Fibroblast of the aortic adventitia (primary cell): ENCODE measurements at regions not wholly inside any gene's neighbourhood (a gene's known extent, or its start where the extent isn't known, plus 50 kb on each side); places are given as distances from the start of the nearest gene placed in this dataset.
A peak's percentile ranks its signal among the peaks of the same experiment; 100 is the strongest.

ENCODE experiments used
- DNase-seq: peaks from one replicate; pipeline ENCODE4 v3.0.0-alpha.2; 2010; ENCODE audit warnings: low read depth
- H3K4me3 ChIP-seq: 2 replicates; pipeline ENCODE4 v1.5.1; 2011; ENCODE audit warnings: low read depth, mild to moderate bottlenecking, control low read depth, low read length, moderate library complexity
- TF ChIP-seq, protein P1 (sequence below): IDR thresholded peaks from 2 replicates; pipeline ENCODE4 v1.5.1; 2011; ENCODE audit warnings: mild to moderate bottlenecking, low read length, control low read depth, inconsistent platforms; ENCODE audit not compliant: insufficient read depth

DNA sequence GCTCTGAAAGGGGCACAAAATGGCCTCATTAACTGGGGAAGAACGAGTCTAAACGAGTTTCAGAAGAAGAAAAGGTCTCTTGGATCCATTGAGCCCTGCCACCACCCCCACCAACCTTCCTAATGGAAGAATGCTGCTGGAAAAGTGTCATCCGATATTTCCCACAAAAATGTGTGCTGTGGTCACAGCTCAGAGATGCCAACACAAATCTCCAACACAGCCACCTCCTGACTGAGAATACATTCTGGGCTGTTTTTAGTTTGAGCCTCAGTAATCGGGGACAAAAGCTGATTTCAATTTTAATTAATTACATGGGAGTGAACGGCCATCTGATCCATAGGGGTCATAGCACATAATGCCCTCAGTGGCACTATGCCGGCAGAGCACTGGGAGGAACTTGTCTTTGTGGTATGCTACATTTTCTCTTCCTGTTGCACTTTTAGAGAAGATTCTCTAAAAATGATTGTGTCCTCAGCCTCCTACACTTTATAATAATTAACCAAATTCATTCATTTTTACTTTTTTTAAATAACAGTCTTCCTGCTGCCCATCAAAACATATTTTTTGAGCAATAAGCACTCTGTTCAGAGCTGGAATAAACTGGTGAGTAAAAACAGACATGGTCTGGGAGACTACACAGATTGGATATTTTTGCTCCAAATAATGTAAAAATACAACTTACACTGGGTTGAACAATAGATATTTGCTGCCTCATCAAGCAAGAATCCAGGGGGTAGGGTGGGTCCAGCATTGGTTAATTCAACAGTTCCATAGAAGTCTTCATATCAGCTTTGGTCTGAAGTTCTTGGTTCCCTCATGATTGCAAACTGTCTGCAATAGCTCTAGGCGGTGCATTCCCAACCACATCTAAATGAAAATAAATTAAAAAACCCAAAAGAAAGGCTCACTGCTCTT, 143.6 kb upstream of the TMEM170B start:
- no peak overlapping the region for H3K4me3 ChIP-seq
- DNase-seq, result peak; percentile 27
- TF ChIP-seq, protein P1, sequence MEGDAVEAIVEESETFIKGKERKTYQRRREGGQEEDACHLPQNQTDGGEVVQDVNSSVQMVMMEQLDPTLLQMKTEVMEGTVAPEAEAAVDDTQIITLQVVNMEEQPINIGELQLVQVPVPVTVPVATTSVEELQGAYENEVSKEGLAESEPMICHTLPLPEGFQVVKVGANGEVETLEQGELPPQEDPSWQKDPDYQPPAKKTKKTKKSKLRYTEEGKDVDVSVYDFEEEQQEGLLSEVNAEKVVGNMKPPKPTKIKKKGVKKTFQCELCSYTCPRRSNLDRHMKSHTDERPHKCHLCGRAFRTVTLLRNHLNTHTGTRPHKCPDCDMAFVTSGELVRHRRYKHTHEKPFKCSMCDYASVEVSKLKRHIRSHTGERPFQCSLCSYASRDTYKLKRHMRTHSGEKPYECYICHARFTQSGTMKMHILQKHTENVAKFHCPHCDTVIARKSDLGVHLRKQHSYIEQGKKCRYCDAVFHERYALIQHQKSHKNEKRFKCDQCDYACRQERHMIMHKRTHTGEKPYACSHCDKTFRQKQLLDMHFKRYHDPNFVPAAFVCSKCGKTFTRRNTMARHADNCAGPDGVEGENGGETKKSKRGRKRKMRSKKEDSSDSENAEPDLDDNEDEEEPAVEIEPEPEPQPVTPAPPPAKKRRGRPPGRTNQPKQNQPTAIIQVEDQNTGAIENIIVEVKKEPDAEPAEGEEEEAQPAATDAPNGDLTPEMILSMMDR, result no peak

DNA sequence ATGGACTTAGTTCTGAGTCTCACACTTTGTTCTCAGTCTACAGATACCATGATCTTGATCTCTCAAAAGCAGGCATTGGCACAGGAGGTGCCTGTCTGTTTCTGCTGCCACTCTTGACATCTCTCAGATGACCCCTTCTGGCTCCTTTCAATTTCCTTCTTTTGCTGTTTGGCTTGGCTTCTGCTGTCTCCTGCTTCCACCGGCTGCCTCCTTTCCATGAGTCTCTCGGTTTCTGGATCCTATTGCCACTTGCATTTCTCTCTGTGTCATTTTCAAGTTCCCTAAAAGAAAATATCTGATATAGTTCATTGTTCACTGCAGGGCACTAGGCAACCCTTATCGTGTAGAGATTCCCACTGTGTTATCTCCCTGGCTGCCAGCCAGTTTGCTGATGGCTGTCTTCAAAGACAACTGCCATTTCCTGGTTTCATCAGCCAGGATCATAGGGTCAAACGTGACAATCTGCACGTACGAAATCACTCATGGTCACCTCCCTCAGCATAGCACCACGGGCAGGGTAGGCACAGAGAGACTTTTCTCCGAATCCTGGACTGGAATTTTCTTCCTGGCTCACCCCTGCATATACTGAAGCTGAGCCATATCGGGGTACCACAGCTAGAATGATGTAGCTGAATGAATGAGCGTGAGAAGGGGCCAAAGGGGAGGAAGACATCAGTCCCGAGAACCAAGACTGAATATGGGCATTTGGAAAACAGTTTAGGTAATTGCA, 144.6 kb upstream of the TMEM170B start:
- no peak for DNase-seq
- no peak overlapping the region for H3K4me3 ChIP-seq
- TF ChIP-seq, protein P1, result no peak

DNA sequence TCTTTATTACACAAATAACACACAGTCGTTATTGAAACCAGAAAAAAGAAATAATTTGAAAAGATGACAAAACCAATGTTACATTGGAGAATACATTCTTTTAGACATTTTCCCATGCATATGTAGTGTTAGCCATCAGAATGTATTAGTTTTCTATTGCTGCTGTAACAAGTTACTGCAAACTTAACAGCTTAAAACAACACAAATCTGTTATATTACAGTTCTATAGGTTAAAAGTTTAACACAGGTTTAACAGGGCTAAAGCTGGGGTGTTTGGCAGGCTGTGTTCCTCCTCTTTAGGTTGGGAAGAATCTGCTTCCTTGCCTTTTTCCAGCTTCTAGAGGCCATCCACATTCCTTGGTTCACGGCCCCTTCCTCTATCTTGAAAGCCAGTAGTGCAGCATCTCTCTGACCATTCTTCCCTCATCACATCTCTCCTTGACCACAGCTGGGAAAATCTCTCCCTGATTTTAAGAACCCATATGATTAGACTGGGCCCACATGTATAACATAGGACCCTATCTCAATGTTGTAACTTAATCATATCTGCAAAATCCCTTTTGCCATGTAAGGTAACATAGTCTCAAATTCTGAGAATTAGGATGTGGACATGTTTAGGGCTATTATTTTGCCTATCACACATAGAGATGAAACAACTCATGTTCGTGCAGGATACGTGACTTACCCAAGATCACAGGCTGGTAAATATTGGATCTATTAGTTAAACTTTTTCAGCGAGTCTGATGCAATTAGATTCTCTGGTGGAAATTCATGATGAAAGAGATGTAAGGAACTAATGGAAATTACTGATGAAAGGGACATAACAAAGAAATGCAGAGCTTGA, 145.4 kb upstream of the TMEM170B start:
- DNase-seq, result no peak
- TF ChIP-seq, protein P1, result no peak
- no peak overlapping the region for H3K4me3 ChIP-seq

DNA sequence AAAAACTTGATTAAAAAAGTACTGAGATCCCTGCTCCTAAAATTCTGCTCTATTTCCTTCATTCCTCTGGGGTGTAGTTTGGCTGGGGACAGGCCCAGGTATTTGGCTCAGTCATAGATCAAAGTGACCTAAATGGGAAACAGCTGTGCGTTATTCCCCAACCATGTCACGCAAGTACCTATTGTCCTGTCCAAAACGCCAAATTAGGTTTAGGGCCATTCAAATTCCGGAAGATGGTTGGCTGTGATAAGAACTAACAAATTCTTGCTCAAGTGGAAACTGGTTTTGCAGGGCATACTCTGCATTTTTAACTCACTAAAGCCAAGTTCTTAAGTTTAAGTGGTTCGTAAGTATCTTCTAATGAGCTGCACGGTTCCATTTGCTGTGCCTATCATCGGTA, 147.6 kb upstream of the TMEM170B start:
- no peak overlapping the region for H3K4me3 ChIP-seq
- TF ChIP-seq, protein P1, result no peak
- DNase-seq, result peak; percentile 26

DNA sequence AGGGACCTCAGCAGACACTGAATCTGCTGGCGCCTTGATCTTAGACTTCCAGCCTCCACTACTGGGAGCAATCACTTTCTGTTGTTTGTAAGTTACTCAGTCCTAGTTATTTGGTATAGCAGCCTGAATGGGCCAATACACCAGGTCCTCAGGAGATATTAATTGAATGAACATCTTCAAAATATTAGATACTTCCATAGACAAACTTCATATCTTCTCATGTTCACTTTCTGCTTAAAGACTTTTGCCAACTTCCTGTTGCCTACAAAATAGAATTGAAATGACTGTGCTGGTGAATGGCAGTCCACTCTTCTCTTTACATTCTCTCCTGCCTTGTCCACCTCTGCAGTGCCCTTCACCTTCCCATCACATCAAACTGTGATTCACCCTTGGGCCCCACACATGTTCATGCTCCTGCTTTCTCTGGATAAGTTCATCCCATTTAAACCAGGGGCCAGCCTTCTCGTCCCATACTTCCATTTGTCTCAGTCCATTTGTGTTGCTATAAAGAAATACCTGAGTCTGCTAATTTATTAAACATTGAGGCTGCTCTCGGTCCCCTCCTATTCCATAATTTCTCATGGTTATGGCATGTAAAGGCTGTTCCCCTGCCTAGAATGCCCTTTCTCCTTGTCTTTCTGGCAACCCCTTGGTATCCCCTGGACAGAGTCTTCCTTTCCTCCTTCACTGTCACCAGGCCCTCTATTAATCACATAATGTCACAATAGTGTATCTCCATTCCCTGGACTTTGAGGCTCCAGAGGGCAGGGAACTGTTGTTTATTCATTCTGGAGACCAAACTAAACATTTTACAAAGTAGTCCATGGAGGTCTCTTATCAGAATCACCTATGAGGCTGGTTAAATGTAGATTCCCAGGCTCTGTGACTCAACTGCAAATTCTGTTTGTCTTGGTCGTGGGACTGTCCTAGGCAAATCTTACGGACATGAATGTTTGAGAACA, 148.3 kb upstream of the TMEM170B start:
- no peak for DNase-seq
- TF ChIP-seq, protein P1, result no peak
- H3K4me3 ChIP-seq, result no peak overlapping the region
